ENCODE measurements at regions not wholly inside any gene's neighbourhood (a gene's known extent, or its start where the extent isn't known, plus 50 kb on each side); places are given as distances from the start of the nearest gene placed in this dataset.

DNA sequence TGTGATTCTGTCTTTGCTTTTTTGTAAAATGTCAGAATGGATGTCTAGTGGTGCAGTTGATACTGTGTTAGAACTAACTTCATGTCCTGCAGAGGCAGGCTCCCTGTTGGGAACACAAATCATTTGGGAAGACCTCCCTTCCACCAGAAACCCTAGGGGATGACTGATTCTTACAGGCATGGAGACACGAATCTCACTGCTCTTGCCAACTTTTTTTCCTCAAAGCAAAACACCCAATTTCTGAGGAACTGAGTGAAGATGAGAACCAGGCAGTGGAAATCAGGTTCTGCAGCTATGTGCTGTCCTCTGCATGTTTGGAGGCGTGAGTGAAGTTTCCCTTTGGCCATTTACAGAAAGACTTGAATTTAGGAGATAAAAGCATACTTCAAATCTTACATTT lies 87.5 kb upstream of the CSNK1A1L start:
- no peak for TF ChIP-seq CTCF (IDR thresholded peaks at IDR 0.05; ENCODE audit: low read depth, low read length, poor library complexity, severe bottlenecking)
- TF ChIP-seq EZH2phosphoT487 (IDR thresholded peaks at IDR 0.05; ENCODE audit: borderline replicate concordance, low read length): no peak

All from DOHH2 (cell line).